HCT116 (cell line): ENCODE measurements at regions not wholly inside any gene's neighbourhood (a gene's known extent, or its start where the extent isn't known, plus 50 kb on each side); places are given as distances from the start of the nearest gene placed in this dataset.

Source experiments
- ATAC-seq: fragments of 200-7000 bp; cut with Tn5 transposase; 2 replicates; pipeline ENCODE4 v1.9.1; 2020; ENCODE audit warnings: mild to moderate bottlenecking, moderate library complexity
- BruUV-seq: library from RNA; stranded (reverse); fragments of 400-500 nt; replicated peaks from 2 replicates; lab custom pipeline; 2021; lab: Mats Ljungman, UMichigan
- CTCF ChIA-PET: fragments of 300-600 bp; sonication (Branson Sonifier 250); formaldehyde crosslinking; loops from one replicate; lab custom pipeline; 2021; ENCODE audit warnings: antibody characterized with exemption; lab: Charles Lee
- POLR2A ChIA-PET: fragments of 300-600, 350-600 bp; sonication (Branson Sonifier 250); formaldehyde crosslinking; loops from one replicate; lab custom pipeline; 2021; ENCODE audit warnings: antibody characterized with exemption; lab: Charles Lee
- RAD21 ChIA-PET, 2 experiments: fragments of 300-600 bp; sonication (Branson Sonifier 250); formaldehyde crosslinking; loops; one replicate each; lab custom pipeline; 2023; ENCODE audit warnings: low total read pairs in 2 of 2; ENCODE audit not compliant: uncharacterized antibody in 2 of 2, unreplicated experiment in 2 of 2, low non-redundant PET in 1 of 2; lab: Charles Lee
- DNase-seq: peaks from one replicate; pipeline ENCODE4 v3.0.0-alpha.2; 2010; ENCODE audit warnings: low read depth, low spot score
- H2AFZ ChIP-seq: fragments of 200-600 bp; shearing (Covaris generic), sonication (generic); 2 replicates; pipeline ENCODE4 v1.6.1; 2017; ENCODE audit warnings: low read depth, mixed run types, mixed read lengths, antibody characterized with exemption, low read length; ENCODE audit not compliant: poor library complexity, severe bottlenecking
- H3K27ac ChIP-seq: 2 replicates; pipeline ENCODE4 v1.5.1; 2012; ENCODE audit warnings: low read depth, low read length
- H3K27me3 ChIP-seq: fragments of 200-600 bp; sonication (generic); 2 replicates; pipeline ENCODE4 v1.6.1; 2016; ENCODE audit warnings: mixed run types, low read length, mixed read lengths; ENCODE audit not compliant: insufficient read depth
- H3K36me3 ChIP-seq, 2 experiments: fragments of 200-500 bp in 1 of 2; fragments of 200-600 bp in 1 of 2; sonication (Bioruptor generic) in 1 of 2; sonication (generic) in 1 of 2; 2 replicates each; pipeline versions ENCODE4 v1.5.1 to v1.6.1; 2014 to 2016; ENCODE audit warnings: low read length in 2 of 2, inconsistent platforms in 1 of 2, mixed read lengths in 1 of 2, mixed run types in 1 of 2; ENCODE audit not compliant: insufficient read depth in 2 of 2, control insufficient read depth in 1 of 2
- H3K4me1 ChIP-seq, 2 experiments: fragments of 200-600 bp in 1 of 2; sonication (generic) in 1 of 2; 2 replicates each; pipeline versions ENCODE4 v1.5.1 to v1.6.1; 2012 to 2017; ENCODE audit warnings: low read length in 2 of 2, inconsistent platforms in 1 of 2, mild to moderate bottlenecking in 1 of 2, mixed read lengths in 1 of 2, mixed run types in 1 of 2, moderate library complexity in 1 of 2; ENCODE audit not compliant: insufficient read depth in 2 of 2, control insufficient read depth in 1 of 2
- H3K4me2 ChIP-seq: fragments of 200-600 bp; sonication (generic); 2 replicates; pipeline ENCODE4 v1.6.1; 2017; ENCODE audit warnings: mixed run types, low read length, mixed read lengths
- H3K4me3 ChIP-seq, 2 experiments: fragments of 200-600 bp in 1 of 2; sonication (generic) in 1 of 2; replicated peaks in 1 of 2; 2 replicates each; pipeline ENCODE4 v1.5.1; 2011 to 2016; ENCODE audit warnings: low read length in 2 of 2, control low read depth in 1 of 2, low read depth in 1 of 2, mild to moderate bottlenecking in 1 of 2, mixed read lengths in 1 of 2, mixed run types in 1 of 2
- H3K79me2 ChIP-seq: fragments of 200-600 bp; sonication (generic); 2 replicates; pipeline ENCODE4 v1.6.1; 2017; ENCODE audit warnings: mild to moderate bottlenecking, mixed run types, low read length, moderate library complexity, mixed read lengths; ENCODE audit not compliant: insufficient read depth
- H3K9ac ChIP-seq: fragments of 200-600 bp; sonication (generic); 2 replicates; pipeline ENCODE4 v1.6.1; 2016; ENCODE audit warnings: low read length, mixed read lengths
- H3K9me2 ChIP-seq: fragments of 200-600 bp; sonication (generic), shearing (Covaris generic); 2 replicates; pipeline ENCODE4 v1.6.1; 2017; ENCODE audit warnings: mixed run types, mild to moderate bottlenecking, moderate library complexity; ENCODE audit not compliant: insufficient read depth
- H3K9me3 ChIP-seq, 2 experiments: fragments of 200-500 bp in 1 of 2; fragments of 200-600 bp in 1 of 2; sonication (Bioruptor generic) in 1 of 2; sonication (generic) in 1 of 2; 2 replicates each; pipeline ENCODE4 v1.6.1; 2014 to 2017; ENCODE audit warnings: low read length in 2 of 2, mixed read lengths in 2 of 2, inconsistent platforms in 1 of 2, low read depth in 1 of 2, mild to moderate bottlenecking in 1 of 2, mixed run types in 1 of 2, moderate library complexity in 1 of 2; ENCODE audit not compliant: control insufficient read depth in 1 of 2, insufficient read depth in 1 of 2
- H4K20me1 ChIP-seq: fragments of 200-600 bp; sonication (generic), shearing (Covaris generic); 2 replicates; pipeline ENCODE4 v1.6.1; 2017; ENCODE audit warnings: mixed run types, mild to moderate bottlenecking, moderate library complexity; ENCODE audit not compliant: insufficient read depth
- CBX3 ChIP-seq: IDR thresholded peaks from 2 replicates; pipeline ENCODE4 v1.6.1; 2012; ENCODE audit warnings: low read depth
- EZH2phosphoT487 ChIP-seq: fragments of 200-600 bp; IDR thresholded peaks from 2 replicates; pipeline ENCODE4 v1.6.1; 2018; ENCODE audit warnings: antibody characterized with exemption, borderline replicate concordance
- FOSL1 ChIP-seq: IDR thresholded peaks from 2 replicates; pipeline ENCODE4 v1.6.1; 2012; ENCODE audit warnings: low read depth
- POLR2A ChIP-seq: IDR thresholded peaks from 2 replicates; pipeline ENCODE4 v1.7.0; 2011; ENCODE audit warnings: borderline replicate concordance; ENCODE audit not compliant: insufficient read depth, insufficient read length; ENCODE audit errors: extremely low read depth
- RAD21 ChIP-seq: IDR thresholded peaks from 2 replicates; pipeline ENCODE4 v1.6.1; 2012; ENCODE audit warnings: low read depth, mild to moderate bottlenecking
- SIN3A ChIP-seq: IDR thresholded peaks from 2 replicates; pipeline ENCODE4 v1.6.1; 2012; ENCODE audit warnings: low read depth
- TCF7L2 ChIP-seq: IDR thresholded peaks from 2 replicates; pipeline ENCODE4 v1.7.0; 2011; ENCODE audit warnings: borderline replicate concordance, inconsistent platforms; ENCODE audit not compliant: insufficient read depth, insufficient read length; ENCODE audit errors: extremely low read depth
- YY1 ChIP-seq: IDR thresholded peaks from 2 replicates; pipeline ENCODE4 v1.6.1; 2011; ENCODE audit warnings: low read length, low read depth, moderate library complexity, mild to moderate bottlenecking; ENCODE audit not compliant: insufficient replicate concordance; ENCODE audit errors: extremely low read depth
- ZFX ChIP-seq: fragments of 450-650 bp; IDR thresholded peaks from 2 replicates; pipeline ENCODE4 v1.6.1; 2017
- ZNF274 ChIP-seq: fragments of 200-500 bp; sonication (Bioruptor generic); IDR thresholded peaks from 2 replicates; pipeline ENCODE4 v1.6.1; 2014; ENCODE audit warnings: mild to moderate bottlenecking, low read depth, low read length, inconsistent platforms
- intact Hi-C: fragments of 100-400 bp; cut with micrococcal nuclease; formaldehyde crosslinking; loops from 2 replicates; pipeline ENCODE4 v1.10.0; 2022
- TF ChIP-seq, protein P1 (sequence below): IDR thresholded peaks from 2 replicates; pipeline ENCODE4 v1.6.1; 2011; ENCODE audit warnings: mild to moderate bottlenecking, low read length, moderate library complexity; ENCODE audit not compliant: insufficient replicate concordance; ENCODE audit errors: extremely low read depth
- TF ChIP-seq, protein P2 (sequence below): IDR thresholded peaks from 2 replicates; pipeline ENCODE4 v1.6.1; 2012; ENCODE audit warnings: low read depth

DNA sequence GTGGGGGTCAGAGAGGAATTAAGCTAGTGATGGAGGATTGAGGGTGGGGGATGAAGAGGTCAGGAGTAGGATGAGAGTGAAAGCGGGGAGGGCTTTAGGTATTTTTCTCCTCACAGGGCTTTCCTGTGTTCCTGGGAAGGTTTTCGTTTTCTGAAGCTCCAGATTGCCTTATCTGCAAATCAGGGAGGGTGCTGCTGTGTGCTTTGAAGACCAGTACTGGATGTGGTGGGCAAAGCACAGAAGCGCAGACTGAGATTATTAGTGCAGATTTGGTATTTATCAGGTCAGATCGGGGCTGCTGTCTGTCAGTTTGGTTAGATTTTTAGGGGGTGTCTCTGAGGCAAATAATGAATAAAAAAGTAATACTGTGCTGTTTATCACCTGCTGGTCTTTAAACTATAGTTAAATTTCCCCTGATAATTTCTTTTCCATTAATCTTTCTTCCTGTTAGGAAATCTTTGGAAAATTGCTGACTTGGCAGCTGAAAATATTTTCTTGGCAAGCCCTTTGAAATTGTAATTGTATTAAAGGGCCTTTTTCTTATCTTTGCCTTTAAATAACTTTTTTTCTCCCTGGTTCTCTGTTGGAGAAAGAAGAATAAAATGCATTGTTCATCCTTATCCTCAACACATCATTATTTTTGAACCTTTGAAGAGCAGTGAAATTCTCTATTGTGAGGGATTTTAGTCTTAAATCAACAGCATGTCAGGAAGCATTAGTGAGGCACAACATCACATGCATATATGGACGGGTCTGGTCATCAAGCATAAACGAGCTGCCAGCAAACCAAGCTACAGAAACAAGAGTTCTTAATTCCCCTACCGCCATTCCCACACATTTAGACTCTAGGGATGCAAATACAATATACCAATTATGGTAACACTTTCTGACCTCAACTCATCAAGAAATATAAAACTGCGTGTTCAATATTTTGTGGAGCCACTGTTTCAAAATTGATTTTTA lies 139.6 kb downstream of the S1PR1 start:
- Histone ChIP-seq H2AFZ (no peak overlapping the region), H4K20me1 (no peaks in the 10 kb centered on the region), H3K9me2 (no peaks in the 10 kb centered on the region), H3K27me3 (no peaks in the 10 kb centered on the region), H3K4me2 (no peak overlapping the region), H3K4me3 (no peak overlapping the region), H3K79me2 (no peaks in the 10 kb centered on the region), H3K36me3 (no peaks in the 10 kb centered on the region), H3K27ac (no peak overlapping the region), H3K9ac (no peak overlapping the region), H3K4me1 (peaks cover 0 to 3% of the 10 kb centered on the region in 2 experiments; a peak in 3 of 4 replicates), H3K9me3 (no peaks in the 10 kb centered on the region)
- BruUV-seq = no TSS peak
- intact Hi-C loops = no loop called here
- CTCF ChIA-PET = no interaction called here
- RAD21 ChIA-PET = no interaction called here
- POLR2A ChIA-PET = no interaction called here
- DNase-seq (no peak), ATAC-seq (no peak)
- no peak for TF ChIP-seq POLR2A

DNA sequence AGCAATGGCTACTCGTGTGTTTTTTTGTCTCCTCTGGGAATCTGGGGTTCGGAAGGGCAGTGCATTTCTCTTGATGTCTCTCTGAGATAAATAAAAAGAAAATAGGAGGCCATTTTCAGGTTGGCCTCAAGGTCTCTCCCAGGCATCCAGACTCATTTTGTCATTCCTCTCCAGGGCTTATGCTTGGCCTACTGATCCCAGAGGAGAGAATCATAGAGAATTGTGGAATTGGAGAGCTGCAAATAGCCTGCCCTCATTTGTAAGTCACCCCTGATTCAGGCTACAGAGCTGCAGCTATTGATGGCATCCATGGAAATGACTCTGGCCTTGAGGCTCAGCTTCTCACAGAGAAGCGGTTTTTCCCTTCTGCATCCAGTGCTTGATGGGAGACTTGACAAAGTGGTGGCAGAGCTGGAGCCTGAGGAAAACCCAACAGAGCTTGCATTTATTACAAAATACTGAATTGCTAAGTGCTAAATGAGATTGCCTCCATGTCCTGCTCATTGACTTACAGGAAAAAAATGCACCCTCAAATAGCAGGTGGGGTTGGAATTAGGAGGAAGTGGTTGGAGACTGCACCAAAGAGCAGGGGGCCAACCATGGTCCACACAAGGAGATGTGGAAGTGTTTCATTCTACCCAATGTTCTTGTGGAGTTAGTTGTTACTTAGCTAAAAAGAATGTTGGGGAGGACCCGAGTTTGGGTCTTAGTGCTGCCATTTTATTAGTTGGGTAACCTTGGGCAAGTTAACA lies 140.4 kb downstream of the S1PR1 start:
- POLR2A ChIA-PET = no interaction called here
- DNase-seq (no peak), ATAC-seq (no peak)
- Histone ChIP-seq H3K9me2 (no peaks in the 10 kb centered on the region), H2AFZ (no peak overlapping the region), H3K9ac (no peak overlapping the region), H3K27ac (no peak overlapping the region), H3K36me3 (no peaks in the 10 kb centered on the region), H3K4me3 (no peak overlapping the region), H3K4me2 (no peak overlapping the region), H3K79me2 (no peaks in the 10 kb centered on the region), H3K4me1 (no peaks in the 10 kb centered on the region), H3K27me3 (no peaks in the 10 kb centered on the region), H3K9me3 (no peaks in the 10 kb centered on the region), H4K20me1 (no peaks in the 10 kb centered on the region)
- CTCF ChIA-PET = no interaction called here
- RAD21 ChIA-PET = no interaction called here
- BruUV-seq = no TSS peak
- intact Hi-C loops = no loop called here
- TF ChIP-seq ZNF274 (no peak), YY1 (no peak), FOSL1 (no peak), TCF7L2 (no peak), CBX3 (no peak), SIN3A (no peak), EZH2phosphoT487 (no peak), ZFX (no peak), RAD21 (no peak)
- TF ChIP-seq, protein P1, sequence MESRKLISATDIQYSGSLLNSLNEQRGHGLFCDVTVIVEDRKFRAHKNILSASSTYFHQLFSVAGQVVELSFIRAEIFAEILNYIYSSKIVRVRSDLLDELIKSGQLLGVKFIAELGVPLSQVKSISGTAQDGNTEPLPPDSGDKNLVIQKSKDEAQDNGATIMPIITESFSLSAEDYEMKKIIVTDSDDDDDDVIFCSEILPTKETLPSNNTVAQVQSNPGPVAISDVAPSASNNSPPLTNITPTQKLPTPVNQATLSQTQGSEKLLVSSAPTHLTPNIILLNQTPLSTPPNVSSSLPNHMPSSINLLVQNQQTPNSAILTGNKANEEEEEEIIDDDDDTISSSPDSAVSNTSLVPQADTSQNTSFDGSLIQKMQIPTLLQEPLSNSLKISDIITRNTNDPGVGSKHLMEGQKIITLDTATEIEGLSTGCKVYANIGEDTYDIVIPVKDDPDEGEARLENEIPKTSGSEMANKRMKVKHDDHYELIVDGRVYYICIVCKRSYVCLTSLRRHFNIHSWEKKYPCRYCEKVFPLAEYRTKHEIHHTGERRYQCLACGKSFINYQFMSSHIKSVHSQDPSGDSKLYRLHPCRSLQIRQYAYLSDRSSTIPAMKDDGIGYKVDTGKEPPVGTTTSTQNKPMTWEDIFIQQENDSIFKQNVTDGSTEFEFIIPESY = no peak
- TF ChIP-seq, protein P2, sequence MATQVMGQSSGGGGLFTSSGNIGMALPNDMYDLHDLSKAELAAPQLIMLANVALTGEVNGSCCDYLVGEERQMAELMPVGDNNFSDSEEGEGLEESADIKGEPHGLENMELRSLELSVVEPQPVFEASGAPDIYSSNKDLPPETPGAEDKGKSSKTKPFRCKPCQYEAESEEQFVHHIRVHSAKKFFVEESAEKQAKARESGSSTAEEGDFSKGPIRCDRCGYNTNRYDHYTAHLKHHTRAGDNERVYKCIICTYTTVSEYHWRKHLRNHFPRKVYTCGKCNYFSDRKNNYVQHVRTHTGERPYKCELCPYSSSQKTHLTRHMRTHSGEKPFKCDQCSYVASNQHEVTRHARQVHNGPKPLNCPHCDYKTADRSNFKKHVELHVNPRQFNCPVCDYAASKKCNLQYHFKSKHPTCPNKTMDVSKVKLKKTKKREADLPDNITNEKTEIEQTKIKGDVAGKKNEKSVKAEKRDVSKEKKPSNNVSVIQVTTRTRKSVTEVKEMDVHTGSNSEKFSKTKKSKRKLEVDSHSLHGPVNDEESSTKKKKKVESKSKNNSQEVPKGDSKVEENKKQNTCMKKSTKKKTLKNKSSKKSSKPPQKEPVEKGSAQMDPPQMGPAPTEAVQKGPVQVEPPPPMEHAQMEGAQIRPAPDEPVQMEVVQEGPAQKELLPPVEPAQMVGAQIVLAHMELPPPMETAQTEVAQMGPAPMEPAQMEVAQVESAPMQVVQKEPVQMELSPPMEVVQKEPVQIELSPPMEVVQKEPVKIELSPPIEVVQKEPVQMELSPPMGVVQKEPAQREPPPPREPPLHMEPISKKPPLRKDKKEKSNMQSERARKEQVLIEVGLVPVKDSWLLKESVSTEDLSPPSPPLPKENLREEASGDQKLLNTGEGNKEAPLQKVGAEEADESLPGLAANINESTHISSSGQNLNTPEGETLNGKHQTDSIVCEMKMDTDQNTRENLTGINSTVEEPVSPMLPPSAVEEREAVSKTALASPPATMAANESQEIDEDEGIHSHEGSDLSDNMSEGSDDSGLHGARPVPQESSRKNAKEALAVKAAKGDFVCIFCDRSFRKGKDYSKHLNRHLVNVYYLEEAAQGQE = no peak
